ENCODE measurements at regions not wholly inside any gene's neighbourhood (a gene's known extent, or its start where the extent isn't known, plus 50 kb on each side); places are given as distances from the start of the nearest gene placed in this dataset.
A peak's percentile ranks its signal among the peaks of the same experiment; 100 is the strongest.
"Not testable (repeated sequence)": the region's sequence is repeated elsewhere in the genome, so short reads cannot be mapped to it uniquely, and the experiment has no call there.

DNA sequence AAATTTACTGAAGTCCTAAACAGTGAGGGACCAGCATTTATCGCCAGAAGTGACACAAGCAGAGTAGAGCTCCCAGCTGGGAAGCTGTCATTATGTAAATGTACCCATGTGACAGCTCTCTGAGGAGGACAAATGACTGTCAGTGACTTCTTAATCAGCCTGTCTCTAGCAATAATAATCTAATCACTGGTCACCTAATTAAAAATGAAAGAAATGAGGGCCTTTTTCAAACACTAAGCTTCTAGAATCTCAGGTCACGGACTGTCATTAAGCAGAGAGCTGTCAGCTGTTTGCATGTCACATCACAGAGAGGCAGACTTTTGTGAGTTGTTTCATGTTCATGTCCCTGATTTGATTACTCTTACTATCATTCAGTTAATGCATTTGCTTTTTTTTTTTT is 77.9 kb upstream of the FBXL17 start:
- no peak overlapping the region for H3K4me3 ChIP-seq (replicated peaks in 1 of 2; ENCODE audit: low read depth in 1 of 2, low read length in 2 of 2)
- no peaks in the 10 kb centered on the region for H3K79me2 ChIP-seq (ENCODE audit: insufficient read depth, low read length)
- TF ChIP-seq POLR2AphosphoS5 (IDR thresholded peaks at IDR 0.05; ENCODE audit: low read depth, low read length) = no peak
- TF ChIP-seq ZNF274 (IDR thresholded peaks at IDR 0.05; ENCODE audit: low read depth, low read length) = no peak
- TF ChIP-seq ELF1 (IDR thresholded peaks at IDR 0.05; ENCODE audit: borderline replicate concordance, low read depth) = no peak
- TF ChIP-seq TCF7L2 (IDR thresholded peaks at IDR 0.05; ENCODE audit: borderline replicate concordance, extremely low read depth, insufficient read depth, insufficient read length) = no peak
- no peak for TF ChIP-seq EZH2 (IDR thresholded peaks at IDR 0.05)
- no peak for TF ChIP-seq CBX3 (IDR thresholded peaks at IDR 0.05; ENCODE audit: low read depth)
- TF ChIP-seq POLR2A (IDR thresholded peaks at IDR 0.05; ENCODE audit: borderline replicate concordance, extremely low read depth, insufficient read depth, insufficient read length) = no peak
- TF ChIP-seq SIN3A (IDR thresholded peaks at IDR 0.05; ENCODE audit: low read depth) = no peak
- no peak for TF ChIP-seq SP1 (IDR thresholded peaks at IDR 0.05; ENCODE audit: low read depth)
- POLR2A ChIA-PET = interaction anchor here (0.5 kb wide), 1 partner anchor 300 kb away, joined by 3 read pairs; no protein-coding TSS in a partner anchor
- CTCF ChIA-PET = no interaction called here
- no peaks in the 10 kb centered on the region for H3K27me3 ChIP-seq (ENCODE audit: insufficient read depth, low read length)
- H3K27ac ChIP-seq (ENCODE audit: low read depth, low read length) = no peak overlapping the region
- RAD21 ChIA-PET (ENCODE audit: low non-redundant PET in 1 of 2, low total read pairs in 2 of 2, uncharacterized antibody in 2 of 2, unreplicated experiment in 2 of 2) = no interaction called here
- no peaks in the 10 kb centered on the region for H4K20me1 ChIP-seq (ENCODE audit: insufficient read depth)
- H3K4me1 ChIP-seq (ENCODE audit: control insufficient read depth in 1 of 2, insufficient read depth in 2 of 2, low read length in 2 of 2) = no peaks in the 10 kb centered on the region
- no peaks in the 10 kb centered on the region for H3K9me2 ChIP-seq (ENCODE audit: insufficient read depth)
- H3K4me2 ChIP-seq (ENCODE audit: low read length) = no peak overlapping the region
- no TSS peak for BruUV-seq (replicated peaks)
- no peaks in the 10 kb centered on the region for H3K9me3 ChIP-seq (ENCODE audit: control insufficient read depth in 1 of 2, insufficient read depth in 1 of 2, low read depth in 1 of 2, low read length in 2 of 2)
- intact Hi-C loops (cut with micrococcal nuclease) = no loop called here
- H3K36me3 ChIP-seq (ENCODE audit: control insufficient read depth in 1 of 2, insufficient read depth in 2 of 2, low read length in 2 of 2) = no peaks in the 10 kb centered on the region
- ATAC-seq (no peak), DNase-seq (ENCODE audit: low read depth, low spot score) (no peak)
- no peak overlapping the region for H3K9ac ChIP-seq (ENCODE audit: low read length)
- no peak overlapping the region for H2AFZ ChIP-seq (ENCODE audit: low read depth, low read length, poor library complexity, severe bottlenecking)

DNA sequence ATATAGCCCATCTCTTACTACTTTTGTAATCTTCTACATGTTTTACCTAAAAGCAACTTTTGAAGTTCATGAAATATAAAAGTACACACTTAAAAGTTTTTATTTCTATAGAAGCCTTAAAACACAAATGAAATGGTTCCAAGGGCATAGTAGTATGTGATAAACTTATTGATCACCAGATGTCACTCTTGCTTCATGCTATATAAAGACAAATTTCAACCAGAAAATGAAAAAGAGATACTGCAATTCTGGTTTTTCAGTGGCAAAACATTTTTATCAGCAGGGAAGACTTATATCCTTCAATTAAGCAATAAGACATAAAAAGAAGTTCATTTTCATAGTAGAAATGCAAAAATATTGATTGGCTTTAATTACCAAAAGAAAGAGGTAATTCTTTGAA is 69.4 kb upstream of the FBXL17 start:
- no peaks in the 10 kb centered on the region for H3K9me2 ChIP-seq (ENCODE audit: insufficient read depth)
- H2AFZ ChIP-seq (ENCODE audit: low read depth, low read length, poor library complexity, severe bottlenecking) = no peak overlapping the region
- H3K9ac ChIP-seq (ENCODE audit: low read length) = no peak overlapping the region
- ChIA-PET POLR2A (no interaction called here), RAD21 (ENCODE audit: low non-redundant PET in 1 of 2, low total read pairs in 2 of 2, uncharacterized antibody in 2 of 2, unreplicated experiment in 2 of 2) (no interaction called here), CTCF (no interaction called here)
- BruUV-seq (replicated peaks) = no TSS peak
- H4K20me1 ChIP-seq (ENCODE audit: insufficient read depth) = no peaks in the 10 kb centered on the region
- H3K36me3 ChIP-seq (ENCODE audit: control insufficient read depth in 1 of 2, insufficient read depth in 2 of 2, low read length in 2 of 2) = no peaks in the 10 kb centered on the region
- no peak for DNase-seq (ENCODE audit: low read depth, low spot score)
- TF ChIP-seq RAD21 (IDR thresholded peaks at IDR 0.05; ENCODE audit: low read depth) (peak; percentile 56; the same call in 1 of the 2 replicates), CTCF (IDR thresholded peaks at IDR 0.05 in 2 of 3, conservative IDR thresholded peaks at IDR 0.05 in 1 of 3; ENCODE audit: borderline replicate concordance in 1 of 3, insufficient read depth in 1 of 3, low read depth in 2 of 3, low read length in 2 of 3) (peak in 2 of 3 experiments; percentile 22 to 50; a peak in 2 of 6 replicates), SRF (IDR thresholded peaks at IDR 0.05; ENCODE audit: low read depth) (no peak)
- no peaks in the 10 kb centered on the region for H3K9me3 ChIP-seq (ENCODE audit: control insufficient read depth in 1 of 2, insufficient read depth in 1 of 2, low read depth in 1 of 2, low read length in 2 of 2)
- ATAC-seq = no peak
- no peak overlapping the region for H3K4me2 ChIP-seq (ENCODE audit: low read length)
- H3K27me3 ChIP-seq (ENCODE audit: insufficient read depth, low read length) = no peaks in the 10 kb centered on the region
- intact Hi-C loops (cut with micrococcal nuclease) = no loop called here
- H3K4me3 ChIP-seq (replicated peaks in 1 of 2; ENCODE audit: low read depth in 1 of 2, low read length in 2 of 2) = no peak overlapping the region
- no peaks in the 10 kb centered on the region for H3K79me2 ChIP-seq (ENCODE audit: insufficient read depth, low read length)
- H3K4me1 ChIP-seq (ENCODE audit: control insufficient read depth in 1 of 2, insufficient read depth in 2 of 2, low read length in 2 of 2) = no peaks in the 10 kb centered on the region
- H3K27ac ChIP-seq (ENCODE audit: low read depth, low read length) = no peak overlapping the region

DNA sequence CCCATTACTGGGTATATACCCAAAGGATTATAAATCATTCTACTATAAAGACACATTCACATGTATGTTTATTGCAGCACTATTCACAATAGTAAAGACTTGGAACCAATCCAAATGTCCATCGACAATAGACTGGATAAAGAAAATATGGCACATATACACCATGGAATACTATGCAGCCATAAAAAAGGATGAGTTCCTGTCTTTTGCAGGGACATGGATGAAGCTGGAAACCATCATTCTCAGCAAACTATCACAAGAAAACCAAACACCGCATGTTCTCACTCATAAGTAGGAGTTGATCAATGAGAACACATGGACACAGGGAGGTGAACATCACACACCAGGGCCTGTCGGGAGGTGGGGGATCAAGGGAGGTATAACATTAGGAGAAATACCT is 62.2 kb upstream of the FBXL17 start:
- not testable (repeated sequence) for BruUV-seq (replicated peaks)

More for the DNA sequence above, 62.2 kb upstream of the FBXL17 start:
- H3K9me2 ChIP-seq (ENCODE audit: insufficient read depth); H3K36me3 ChIP-seq (ENCODE audit: control insufficient read depth in 1 of 2, insufficient read depth in 2 of 2, low read length in 2 of 2); H3K27me3 ChIP-seq (ENCODE audit: insufficient read depth, low read length); POLR2A ChIA-PET; CTCF ChIA-PET; H4K20me1 ChIP-seq (ENCODE audit: insufficient read depth); ATAC-seq; H3K27ac ChIP-seq (ENCODE audit: low read depth, low read length); H3K4me3 ChIP-seq (replicated peaks in 1 of 2; ENCODE audit: low read depth in 1 of 2, low read length in 2 of 2); H2AFZ ChIP-seq (ENCODE audit: low read depth, low read length, poor library complexity, severe bottlenecking); H3K79me2 ChIP-seq (ENCODE audit: insufficient read depth, low read length); H3K4me2 ChIP-seq (ENCODE audit: low read length); H3K9me3 ChIP-seq (ENCODE audit: control insufficient read depth in 1 of 2, insufficient read depth in 1 of 2, low read depth in 1 of 2, low read length in 2 of 2); intact Hi-C loops (cut with micrococcal nuclease); DNase-seq (ENCODE audit: low read depth, low spot score); H3K9ac ChIP-seq (ENCODE audit: low read length); H3K4me1 ChIP-seq (ENCODE audit: control insufficient read depth in 1 of 2, insufficient read depth in 2 of 2, low read length in 2 of 2); RAD21 ChIA-PET (ENCODE audit: low non-redundant PET in 1 of 2, low total read pairs in 2 of 2, uncharacterized antibody in 2 of 2, unreplicated experiment in 2 of 2): not testable (repeated sequence)
